Astrocyte (in vitro differentiated cells and primary cell): ENCODE measurements at regions not wholly inside any gene's neighbourhood (a gene's known extent, or its start where the extent isn't known, plus 50 kb on each side); places are given as distances from the start of the nearest gene placed in this dataset.

Experiments
- DNase-seq: peaks from one replicate; pipeline ENCODE4 v3.0.0-alpha.2; 2010; ENCODE audit warnings: low read depth
- FAIRE-seq: peaks from 2 replicates; lab custom pipeline; 2011; peaks lifted over from hg19 to GRCh38; lab: Jason Lieb, UNC
- H2AFZ ChIP-seq: 2 replicates; pipeline ENCODE4 v1.6.0; 2012; ENCODE audit warnings: low read depth, low read length, inconsistent platforms
- H3K27ac ChIP-seq: 2 replicates; pipeline ENCODE4 v1.5.1; 2011; ENCODE audit warnings: low read depth, low read length, inconsistent platforms
- H3K27me3 ChIP-seq: 2 replicates; pipeline ENCODE4 v1.6.0; 2011; ENCODE audit warnings: low read length, inconsistent platforms; ENCODE audit not compliant: insufficient read depth
- H3K36me3 ChIP-seq: 2 replicates; pipeline ENCODE4 v1.5.1; 2011; ENCODE audit warnings: low read length, inconsistent platforms; ENCODE audit not compliant: insufficient read depth
- H3K4me1 ChIP-seq: 2 replicates; pipeline ENCODE4 v1.5.1; 2011; ENCODE audit warnings: low read length, inconsistent platforms; ENCODE audit not compliant: insufficient read depth
- H3K4me2 ChIP-seq: 2 replicates; pipeline ENCODE4 v1.6.0; 2012; ENCODE audit warnings: low read length, inconsistent platforms
- H3K4me3 ChIP-seq: 2 replicates; pipeline ENCODE4 v1.5.1; 2011; ENCODE audit warnings: low read depth, mild to moderate bottlenecking, low read length, inconsistent platforms; ENCODE audit not compliant: insufficient read depth
- H3K79me2 ChIP-seq: 2 replicates; pipeline ENCODE4 v1.6.0; 2012; ENCODE audit warnings: mild to moderate bottlenecking, low read length, inconsistent platforms; ENCODE audit not compliant: insufficient read depth
- H3K9ac ChIP-seq: 2 replicates; pipeline ENCODE4 v1.6.0; 2012; ENCODE audit warnings: mild to moderate bottlenecking, low read length, inconsistent platforms
- H3K9me3 ChIP-seq: 2 replicates; pipeline ENCODE4 v1.5.1; 2012; ENCODE audit warnings: low read depth, mild to moderate bottlenecking, low read length, inconsistent platforms; ENCODE audit not compliant: insufficient read depth
- H4K20me1 ChIP-seq: 2 replicates; pipeline ENCODE4 v1.6.0; 2012; ENCODE audit warnings: low read length, inconsistent platforms; ENCODE audit not compliant: insufficient read depth
- H3K27ac Mint-ChIP-seq: one replicate; pipeline ENCODE4 v1.8.0; 2021; ENCODE audit warnings: mild to moderate bottlenecking, mixed read lengths; ENCODE audit not compliant: unreplicated experiment
- H3K27me3 Mint-ChIP-seq: one replicate; pipeline ENCODE4 v1.8.0; 2021; ENCODE audit warnings: low read depth, mixed read lengths; ENCODE audit not compliant: unreplicated experiment
- H3K36me3 Mint-ChIP-seq: one replicate; pipeline ENCODE4 v1.8.0; 2021; ENCODE audit warnings: low read depth, mixed read lengths; ENCODE audit not compliant: unreplicated experiment
- H3K4me1 Mint-ChIP-seq: one replicate; pipeline ENCODE4 v1.8.0; 2021; ENCODE audit warnings: low read depth, mixed read lengths; ENCODE audit not compliant: unreplicated experiment
- H3K4me3 Mint-ChIP-seq: one replicate; pipeline ENCODE4 v1.8.0; 2021; ENCODE audit warnings: mild to moderate bottlenecking, moderate library complexity, mixed read lengths; ENCODE audit not compliant: unreplicated experiment
- H3K9me3 Mint-ChIP-seq: one replicate; pipeline ENCODE4 v1.8.0; 2021; ENCODE audit warnings: mild to moderate bottlenecking, mixed read lengths; ENCODE audit not compliant: unreplicated experiment
- EZH2 ChIP-seq: IDR thresholded peaks from 2 replicates; pipeline ENCODE4 v1.6.1; 2012; ENCODE audit warnings: mild to moderate bottlenecking, low read length, inconsistent platforms; ENCODE audit not compliant: insufficient read depth
- TF ChIP-seq, protein P1 (sequence below): IDR thresholded peaks from 2 replicates; pipeline ENCODE4 v1.5.1; 2011; ENCODE audit warnings: low read depth, mild to moderate bottlenecking, inconsistent platforms, low read length, moderate library complexity; ENCODE audit not compliant: insufficient read depth

DNA sequence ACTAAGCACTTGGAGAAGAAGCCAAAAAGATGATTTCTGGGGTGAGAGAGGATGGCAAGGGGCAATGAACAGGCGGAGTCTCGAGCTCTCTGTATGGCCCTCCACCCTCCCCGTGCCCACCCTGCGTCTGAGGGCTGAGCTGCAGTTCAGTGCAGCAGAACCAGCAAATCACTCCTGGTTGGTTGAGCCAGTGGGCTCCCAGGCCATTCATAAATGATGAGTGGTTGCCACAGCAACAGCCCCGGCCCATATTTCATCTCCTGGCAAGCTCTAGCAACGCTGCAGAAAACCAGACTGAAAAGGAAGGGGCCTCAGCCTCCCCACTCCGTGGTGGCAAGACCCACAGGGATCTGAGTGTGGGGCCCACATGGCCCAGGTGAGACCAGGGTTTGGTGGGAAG lies 93.8 kb upstream of the PPP1R26 start:
- H3K9ac ChIP-seq = no peak overlapping the region
- H3K4me1 Mint-ChIP-seq = no peaks in the 10 kb centered on the region
- peaks cover 40% of the 10 kb centered on the region for H3K27me3 Mint-ChIP-seq
- no peaks in the 10 kb centered on the region for H3K36me3 ChIP-seq
- TF ChIP-seq, protein P1, sequence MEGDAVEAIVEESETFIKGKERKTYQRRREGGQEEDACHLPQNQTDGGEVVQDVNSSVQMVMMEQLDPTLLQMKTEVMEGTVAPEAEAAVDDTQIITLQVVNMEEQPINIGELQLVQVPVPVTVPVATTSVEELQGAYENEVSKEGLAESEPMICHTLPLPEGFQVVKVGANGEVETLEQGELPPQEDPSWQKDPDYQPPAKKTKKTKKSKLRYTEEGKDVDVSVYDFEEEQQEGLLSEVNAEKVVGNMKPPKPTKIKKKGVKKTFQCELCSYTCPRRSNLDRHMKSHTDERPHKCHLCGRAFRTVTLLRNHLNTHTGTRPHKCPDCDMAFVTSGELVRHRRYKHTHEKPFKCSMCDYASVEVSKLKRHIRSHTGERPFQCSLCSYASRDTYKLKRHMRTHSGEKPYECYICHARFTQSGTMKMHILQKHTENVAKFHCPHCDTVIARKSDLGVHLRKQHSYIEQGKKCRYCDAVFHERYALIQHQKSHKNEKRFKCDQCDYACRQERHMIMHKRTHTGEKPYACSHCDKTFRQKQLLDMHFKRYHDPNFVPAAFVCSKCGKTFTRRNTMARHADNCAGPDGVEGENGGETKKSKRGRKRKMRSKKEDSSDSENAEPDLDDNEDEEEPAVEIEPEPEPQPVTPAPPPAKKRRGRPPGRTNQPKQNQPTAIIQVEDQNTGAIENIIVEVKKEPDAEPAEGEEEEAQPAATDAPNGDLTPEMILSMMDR = no peak
- TF ChIP-seq EZH2 = no peak
- no peak overlapping the region for H3K27ac ChIP-seq
- H3K27me3 ChIP-seq = no peaks in the 10 kb centered on the region
- H3K9me3 ChIP-seq = no peaks in the 10 kb centered on the region
- no peaks in the 10 kb centered on the region for H3K79me2 ChIP-seq
- no peaks in the 10 kb centered on the region for H4K20me1 ChIP-seq
- no peak for DNase-seq
- no peaks in the 10 kb centered on the region for H3K36me3 Mint-ChIP-seq
- no peak for FAIRE-seq
- H3K4me2 ChIP-seq = no peak overlapping the region
- H2AFZ ChIP-seq = no peak overlapping the region
- H3K27ac Mint-ChIP-seq = no peak overlapping the region
- H3K4me3 ChIP-seq = no peak overlapping the region
- H3K4me1 ChIP-seq = no peaks in the 10 kb centered on the region
- H3K9me3 Mint-ChIP-seq = peaks cover 3% of the 10 kb centered on the region
- H3K4me3 Mint-ChIP-seq = no peak overlapping the region

DNA sequence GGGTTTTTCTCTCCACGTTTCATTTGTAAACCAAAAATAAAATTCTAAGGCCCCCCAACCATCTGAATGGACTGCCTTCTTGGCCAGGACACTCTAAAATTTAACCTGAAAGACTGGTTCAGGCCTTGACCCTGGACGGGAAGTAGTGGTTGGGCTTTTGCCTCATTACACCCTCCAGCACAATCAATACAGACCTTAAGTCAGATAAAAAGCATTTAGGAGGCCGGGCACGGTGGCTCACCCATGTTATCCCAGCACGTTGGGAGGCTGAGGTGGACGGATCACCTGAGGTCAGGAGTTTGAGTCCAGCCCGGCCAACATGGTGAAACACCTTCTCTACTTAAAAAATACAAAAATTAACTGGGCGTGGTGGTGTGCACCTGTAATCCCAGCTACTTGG lies 91.6 kb upstream of the PPP1R26 start:
- FAIRE-seq = no peak
- no peak overlapping the region for H2AFZ ChIP-seq
- H4K20me1 ChIP-seq = no peaks in the 10 kb centered on the region
- no peak for DNase-seq
- Mint-ChIP-seq H3K4me3 (no peak overlapping the region), H3K4me1 (no peaks in the 10 kb centered on the region), H3K27ac (no peak overlapping the region), H3K9me3 (peaks cover 3% of the 10 kb centered on the region), H3K36me3 (no peaks in the 10 kb centered on the region), H3K27me3 (peaks cover 33% of the 10 kb centered on the region)
- no peaks in the 10 kb centered on the region for H3K79me2 ChIP-seq
- no peaks in the 10 kb centered on the region for H3K27me3 ChIP-seq
- H3K4me3 ChIP-seq = no peak overlapping the region
- no peak overlapping the region for H3K27ac ChIP-seq
- no peaks in the 10 kb centered on the region for H3K9me3 ChIP-seq
- TF ChIP-seq, protein P1 = no peak
- H3K4me1 ChIP-seq = no peaks in the 10 kb centered on the region
- H3K4me2 ChIP-seq = no peak overlapping the region
- no peak overlapping the region for H3K9ac ChIP-seq
- H3K36me3 ChIP-seq = no peaks in the 10 kb centered on the region

DNA sequence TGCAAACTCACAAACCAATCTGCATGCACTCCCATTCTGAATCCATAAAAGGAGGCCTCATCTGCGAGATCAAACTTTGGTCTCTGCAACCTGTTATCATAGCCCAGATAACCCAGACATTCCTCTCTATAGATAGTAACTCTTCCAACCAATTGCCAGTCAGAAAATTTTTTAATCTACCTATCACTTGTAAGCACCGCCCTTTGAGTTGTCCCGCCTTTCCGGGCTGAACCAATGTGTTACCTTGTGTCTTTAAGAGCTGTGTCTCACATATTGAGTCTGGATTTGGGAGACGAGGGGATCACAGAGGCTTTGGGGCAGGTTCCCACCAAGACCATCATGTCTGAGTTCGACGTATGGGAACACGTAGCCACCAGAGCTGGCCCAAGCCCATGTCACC lies 91.1 kb upstream of the PPP1R26 start:
- Mint-ChIP-seq H3K36me3 (no peaks in the 10 kb centered on the region), H3K27ac (no peak overlapping the region), H3K4me3 (no peak overlapping the region), H3K27me3 (peaks cover 32% of the 10 kb centered on the region), H3K4me1 (no peaks in the 10 kb centered on the region), H3K9me3 (peaks cover 3% of the 10 kb centered on the region)
- Histone ChIP-seq H3K36me3 (no peaks in the 10 kb centered on the region), H3K4me1 (no peaks in the 10 kb centered on the region), H2AFZ (no peak overlapping the region), H4K20me1 (no peaks in the 10 kb centered on the region), H3K4me3 (no peak overlapping the region), H3K27me3 (no peaks in the 10 kb centered on the region), H3K4me2 (no peak overlapping the region), H3K9me3 (no peaks in the 10 kb centered on the region), H3K27ac (no peak overlapping the region), H3K9ac (no peak overlapping the region), H3K79me2 (no peaks in the 10 kb centered on the region)
- no peak for DNase-seq
- no peak for FAIRE-seq
- no peak for TF ChIP-seq EZH2
- TF ChIP-seq, protein P1 = no peak
